ENCODE measurements at regions not wholly inside any gene's neighbourhood (a gene's known extent, or its start where the extent isn't known, plus 50 kb on each side); places are given as distances from the start of the nearest gene placed in this dataset.

DNA sequence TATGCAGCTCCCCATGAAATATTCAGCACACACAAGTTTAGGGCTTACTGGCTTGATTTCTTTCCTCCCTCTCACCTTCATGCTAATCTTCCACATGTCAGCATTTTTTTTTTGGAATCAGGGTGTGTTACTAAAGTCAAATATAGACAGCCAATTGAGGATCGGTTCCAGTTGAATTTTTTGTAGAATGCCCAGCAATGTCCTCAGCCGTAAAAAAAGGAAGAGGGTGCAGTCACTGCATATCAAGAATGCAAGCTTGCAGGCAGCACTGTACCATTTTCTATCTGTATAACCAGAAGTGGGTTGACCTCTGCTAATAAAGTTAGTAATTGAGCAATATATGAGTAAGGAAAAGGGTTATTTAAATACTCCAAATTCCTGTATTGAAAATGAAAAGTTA, 51.4 kb upstream of the CHMP2B start:
- Histone ChIP-seq H3K4me3 (no peak overlapping the region), H3K36me3 (no peaks in the 10 kb centered on the region), H3K4me1 (replicated peaks) (no peaks in the 10 kb centered on the region), H3K27me3 (replicated peaks; ENCODE audit: insufficient read depth) (no peaks in the 10 kb centered on the region), H3K27ac (no peak overlapping the region), H3K9me3 (no peaks in the 10 kb centered on the region)
- intact Hi-C loops (cut with DNase I): no loop called here
- TF ChIP-seq, protein P1, sequence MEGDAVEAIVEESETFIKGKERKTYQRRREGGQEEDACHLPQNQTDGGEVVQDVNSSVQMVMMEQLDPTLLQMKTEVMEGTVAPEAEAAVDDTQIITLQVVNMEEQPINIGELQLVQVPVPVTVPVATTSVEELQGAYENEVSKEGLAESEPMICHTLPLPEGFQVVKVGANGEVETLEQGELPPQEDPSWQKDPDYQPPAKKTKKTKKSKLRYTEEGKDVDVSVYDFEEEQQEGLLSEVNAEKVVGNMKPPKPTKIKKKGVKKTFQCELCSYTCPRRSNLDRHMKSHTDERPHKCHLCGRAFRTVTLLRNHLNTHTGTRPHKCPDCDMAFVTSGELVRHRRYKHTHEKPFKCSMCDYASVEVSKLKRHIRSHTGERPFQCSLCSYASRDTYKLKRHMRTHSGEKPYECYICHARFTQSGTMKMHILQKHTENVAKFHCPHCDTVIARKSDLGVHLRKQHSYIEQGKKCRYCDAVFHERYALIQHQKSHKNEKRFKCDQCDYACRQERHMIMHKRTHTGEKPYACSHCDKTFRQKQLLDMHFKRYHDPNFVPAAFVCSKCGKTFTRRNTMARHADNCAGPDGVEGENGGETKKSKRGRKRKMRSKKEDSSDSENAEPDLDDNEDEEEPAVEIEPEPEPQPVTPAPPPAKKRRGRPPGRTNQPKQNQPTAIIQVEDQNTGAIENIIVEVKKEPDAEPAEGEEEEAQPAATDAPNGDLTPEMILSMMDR (IDR thresholded peaks at IDR 0.05): no peak
- TF ChIP-seq POLR2A (IDR thresholded peaks at IDR 0.05): no peak
- 61% methylated on average over 2 of the region's 2 CpGs for WGBS
- no peak for DNase-seq (ENCODE audit: low spot score)

DNA sequence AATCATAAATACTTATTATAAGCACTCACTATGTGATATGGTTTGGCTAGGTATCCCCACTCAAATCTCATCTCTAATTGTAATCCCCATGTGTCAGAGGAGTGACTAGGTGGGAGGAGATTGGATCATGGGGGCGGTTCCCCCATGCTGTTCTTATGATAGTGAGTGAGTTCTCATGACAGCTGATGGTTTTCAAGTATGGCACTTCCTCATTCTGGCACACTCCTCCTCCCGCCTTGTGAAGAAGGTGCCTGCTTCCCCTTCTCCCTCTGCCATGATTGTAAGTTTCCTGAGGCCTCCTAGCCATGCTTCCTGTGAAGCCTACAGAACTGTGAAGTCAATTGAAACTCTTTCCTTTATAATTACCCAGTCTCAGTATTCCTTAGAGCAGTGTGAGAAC, 53.3 kb upstream of the CHMP2B start:
- no peak overlapping the region for H3K27ac ChIP-seq
- WGBS: 91% methylated on average over 2 of the region's 2 CpGs
- no peaks in the 10 kb centered on the region for H3K27me3 ChIP-seq (replicated peaks; ENCODE audit: insufficient read depth)
- TF ChIP-seq, protein P1 (IDR thresholded peaks at IDR 0.05): no peak
- TF ChIP-seq POLR2AphosphoS5 (IDR thresholded peaks at IDR 0.05): no peak
- no peak for TF ChIP-seq POLR2A (IDR thresholded peaks at IDR 0.05)
- no peak overlapping the region for H3K4me3 ChIP-seq
- intact Hi-C loops (cut with DNase I): loop anchor here (5.0 kb wide), 1 partner anchor 401 kb away; no protein-coding TSS in a partner anchor
- no peaks in the 10 kb centered on the region for H3K36me3 ChIP-seq
- no peaks in the 10 kb centered on the region for H3K9me3 ChIP-seq
- H3K4me1 ChIP-seq (replicated peaks): no peaks in the 10 kb centered on the region
- no peak for DNase-seq (ENCODE audit: low spot score)

DNA sequence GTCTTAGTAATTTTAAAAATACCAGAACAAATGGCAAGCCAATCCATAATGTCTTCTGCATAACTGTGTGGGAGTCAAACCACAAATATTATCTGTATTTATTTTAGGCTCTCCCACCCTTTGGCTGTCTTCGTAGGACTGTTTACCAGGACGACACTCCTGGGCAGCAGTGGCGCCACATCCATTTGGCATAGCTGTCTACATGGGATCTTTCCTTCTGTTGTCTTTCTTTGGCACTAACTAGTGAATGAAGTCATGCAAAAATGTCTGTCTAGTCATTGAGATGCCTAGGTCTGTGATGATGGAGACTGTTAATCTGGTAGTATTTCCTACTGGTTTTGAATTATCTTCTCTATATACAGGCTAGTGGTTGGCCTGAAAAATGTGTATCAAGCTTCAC, 54.0 kb upstream of the CHMP2B start:
- H3K4me3 ChIP-seq: no peak overlapping the region
- DNase-seq (ENCODE audit: low spot score): no peak
- intact Hi-C loops (cut with DNase I): loop anchor here (5.0 kb wide), 1 partner anchor 401 kb away; no protein-coding TSS in a partner anchor
- H3K36me3 ChIP-seq: no peaks in the 10 kb centered on the region
- no peaks in the 10 kb centered on the region for H3K27me3 ChIP-seq (replicated peaks; ENCODE audit: insufficient read depth)
- no peaks in the 10 kb centered on the region for H3K4me1 ChIP-seq (replicated peaks)
- WGBS: 62% methylated on average over 3 of the region's 3 CpGs
- TF ChIP-seq POLR2AphosphoS5 (IDR thresholded peaks at IDR 0.05) (no peak), POLR2A (IDR thresholded peaks at IDR 0.05) (no peak)
- TF ChIP-seq, protein P1 (IDR thresholded peaks at IDR 0.05): no peak
- no peaks in the 10 kb centered on the region for H3K9me3 ChIP-seq
- no peak overlapping the region for H3K27ac ChIP-seq

DNA sequence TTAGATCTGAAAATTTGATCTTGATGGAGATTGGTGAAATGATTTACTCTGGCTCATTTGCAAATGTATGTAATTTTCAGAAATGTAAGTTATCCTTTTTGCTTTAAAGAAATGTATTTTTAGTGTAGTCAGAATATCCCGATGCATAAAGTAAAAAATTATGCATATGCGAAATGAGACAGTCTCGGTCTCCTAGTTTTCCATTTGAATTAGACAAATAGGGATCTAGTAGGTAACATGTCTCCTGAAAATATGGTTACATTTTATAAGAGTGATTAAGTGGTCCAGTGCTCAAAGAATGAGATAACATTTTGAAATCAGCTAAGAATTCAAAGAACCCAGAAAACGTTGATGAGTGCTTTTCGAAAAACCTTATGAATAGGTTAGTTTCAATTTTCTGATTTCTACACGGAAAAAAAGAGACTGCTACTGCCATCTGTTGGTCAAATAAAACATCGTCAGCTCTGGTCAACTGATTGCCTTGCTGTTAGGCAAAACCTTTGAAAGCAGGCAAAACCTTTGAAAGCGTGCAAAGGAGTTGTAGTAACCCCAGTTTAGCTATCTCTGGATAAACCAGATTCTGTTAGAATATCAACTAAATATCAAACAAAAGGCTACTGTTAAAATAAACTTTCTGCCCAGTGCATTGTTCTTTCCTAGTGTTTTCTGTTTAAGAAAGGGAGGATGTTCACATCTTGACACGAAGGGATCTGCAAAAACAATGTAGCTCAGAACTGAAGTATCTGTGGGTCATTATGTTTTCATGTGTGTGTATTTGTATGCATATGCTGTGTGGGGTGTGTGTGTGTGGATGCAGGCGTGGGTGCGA, 59.3 kb upstream of the CHMP2B start:
- WGBS: 39% methylated on average over 11 of the region's 11 CpGs
- TF ChIP-seq POLR2A (IDR thresholded peaks at IDR 0.05): no peak
- TF ChIP-seq, protein P1 (IDR thresholded peaks at IDR 0.05): peak in 3 of 4 experiments; percentile 50 to 70 (median 69)
- no peak for TF ChIP-seq POLR2AphosphoS5 (IDR thresholded peaks at IDR 0.05)
- Histone ChIP-seq H3K36me3 (no peaks in the 10 kb centered on the region), H3K4me1 (replicated peaks) (no peaks in the 10 kb centered on the region), H3K27ac (peak overlapping the region in 1 of 2 donors; percentile 8), H3K27me3 (replicated peaks; ENCODE audit: insufficient read depth) (no peaks in the 10 kb centered on the region), H3K4me3 (peak overlapping the region in 1 of 2 donors; percentile 3), H3K9me3 (no peaks in the 10 kb centered on the region)
- intact Hi-C loops (cut with DNase I): no loop called here
- peak; percentile 44 for DNase-seq (ENCODE audit: low spot score)

DNA sequence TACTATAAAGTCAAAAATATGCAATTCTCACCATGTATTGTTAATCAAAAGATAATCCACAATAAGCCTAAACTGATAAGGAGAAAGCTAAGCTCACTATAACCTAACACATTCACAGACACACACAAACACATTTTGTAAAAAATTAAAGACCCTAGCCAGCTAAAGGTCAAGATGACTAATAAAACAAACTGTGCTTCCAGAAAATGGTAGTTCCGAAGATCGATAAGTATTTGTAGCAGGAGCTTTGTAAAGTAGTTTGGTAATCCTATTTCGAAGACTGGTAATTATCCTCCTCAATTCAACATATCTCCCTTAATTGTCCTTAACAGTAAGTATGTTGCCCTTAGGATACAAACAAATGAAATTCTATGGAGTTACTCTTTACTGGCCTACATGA, 62.9 kb upstream of the CHMP2B start:
- Histone ChIP-seq H3K4me3 (no peak overlapping the region), H3K27me3 (replicated peaks; ENCODE audit: insufficient read depth) (no peaks in the 10 kb centered on the region), H3K9me3 (no peaks in the 10 kb centered on the region), H3K27ac (no peak overlapping the region), H3K4me1 (replicated peaks) (no peaks in the 10 kb centered on the region), H3K36me3 (no peaks in the 10 kb centered on the region)
- WGBS: 95% methylated on average over 3 of the region's 3 CpGs
- TF ChIP-seq, protein P1 (IDR thresholded peaks at IDR 0.05): no peak
- intact Hi-C loops (cut with DNase I): no loop called here
- DNase-seq (ENCODE audit: low spot score): no peak

All from prostate gland (tissue), 2 donors.